Activated CD8-positive, alpha-beta memory T cell treated with anti-CD3 and anti-CD28 coated beads for 24 hours (primary cell): ENCODE measurements at regions not wholly inside any gene's neighbourhood (a gene's known extent, or its start where the extent isn't known, plus 50 kb on each side); places are given as distances from the start of the nearest gene placed in this dataset.
"Not testable (repeated sequence)": the region's sequence is repeated elsewhere in the genome, so short reads cannot be mapped to it uniquely, and the experiment has no call there.

Source experiments
- DNase-seq: peaks from one replicate; pipeline ENCODE4 v3.0.0-alpha.2; 2020

- no peak for DNase-seq
Measured at GRCh38 chr20:60097285-60097684, 139.1 kb downstream of the CDH26 start.

GRCh38 chr20:60100780-60101179 lies 142.6 kb downstream of the CDH26 start:
- no peak for DNase-seq

DNA sequence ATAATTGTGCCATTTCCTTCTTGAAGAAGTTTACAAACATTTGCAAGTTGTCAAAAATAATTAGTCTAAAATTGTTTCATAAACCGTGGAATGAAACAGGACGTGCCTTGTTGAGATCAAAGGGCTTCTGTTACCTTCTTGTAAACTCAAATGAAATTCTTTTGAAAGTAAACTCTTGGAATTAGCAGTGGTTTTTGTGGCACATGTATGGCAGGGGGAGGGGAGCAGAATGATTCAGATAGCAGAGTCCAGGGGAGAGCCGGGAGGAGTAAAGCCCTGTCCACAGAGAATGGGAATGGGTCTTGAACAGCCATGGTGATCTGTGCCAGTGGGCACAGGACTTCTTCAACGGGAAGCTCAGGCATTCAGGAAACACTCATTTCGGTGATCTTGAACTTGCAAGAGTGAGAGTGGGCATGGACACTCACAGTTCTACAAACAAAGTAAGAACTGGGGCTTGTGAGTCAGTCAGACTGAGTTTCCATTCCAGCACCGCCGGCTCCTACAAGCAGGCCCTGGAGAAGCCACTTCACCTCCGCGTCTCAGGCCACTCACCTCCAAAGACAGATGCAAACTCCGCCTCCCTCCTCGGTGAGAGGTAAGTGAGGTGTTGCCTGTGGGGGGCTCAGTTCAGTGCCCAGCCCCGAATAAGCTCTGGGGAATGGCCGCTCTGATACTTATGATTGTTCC lies 143.1 kb downstream of the CDH26 start:
- DNase-seq = no peak

- no peak for DNase-seq
Measured at GRCh38 chr20:60101891-60102281, 143.7 kb downstream of the CDH26 start.

GRCh38 chr20:60102665-60103210 lies 144.5 kb downstream of the CDH26 start:
- no peak for DNase-seq

DNA sequence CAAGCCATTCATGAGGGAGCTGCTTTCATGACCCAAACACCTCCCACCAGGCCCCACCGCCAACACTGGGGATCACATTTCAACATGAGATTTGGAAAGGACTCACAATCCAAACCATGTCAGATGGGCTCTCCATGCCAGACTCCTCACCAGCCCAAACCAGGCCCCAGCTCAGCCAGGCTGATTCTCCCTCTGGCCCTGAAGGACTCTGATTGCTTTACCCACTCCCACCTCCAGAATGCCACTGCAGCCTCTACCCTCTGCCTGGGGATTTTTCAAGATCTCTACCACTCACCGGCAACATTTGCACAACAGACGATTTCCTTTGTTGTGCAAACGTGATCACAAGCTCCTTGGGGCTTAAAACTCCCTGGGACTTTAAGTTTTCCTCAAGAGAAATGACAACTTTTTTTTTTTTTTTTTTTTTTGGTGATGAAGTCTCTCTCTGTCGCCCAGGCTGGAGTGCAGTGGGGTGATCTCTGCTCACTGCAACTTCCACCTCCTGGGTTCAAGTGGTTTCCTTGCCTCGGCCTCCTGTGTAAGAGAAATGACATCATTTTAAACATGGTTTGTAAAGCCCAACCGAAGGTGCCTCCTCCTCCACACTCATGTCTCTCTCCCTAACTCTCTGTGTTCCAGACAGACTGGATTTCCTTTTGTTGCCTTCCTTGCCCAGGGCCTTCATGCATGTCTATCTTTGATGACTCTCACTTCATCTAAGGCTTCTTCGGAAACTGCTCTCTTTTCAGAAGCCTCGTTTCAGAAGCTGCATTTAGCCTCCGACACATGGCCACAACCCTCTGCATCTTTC lies 147.0 kb downstream of the CDH26 start:
- DNase-seq = no peak

DNA sequence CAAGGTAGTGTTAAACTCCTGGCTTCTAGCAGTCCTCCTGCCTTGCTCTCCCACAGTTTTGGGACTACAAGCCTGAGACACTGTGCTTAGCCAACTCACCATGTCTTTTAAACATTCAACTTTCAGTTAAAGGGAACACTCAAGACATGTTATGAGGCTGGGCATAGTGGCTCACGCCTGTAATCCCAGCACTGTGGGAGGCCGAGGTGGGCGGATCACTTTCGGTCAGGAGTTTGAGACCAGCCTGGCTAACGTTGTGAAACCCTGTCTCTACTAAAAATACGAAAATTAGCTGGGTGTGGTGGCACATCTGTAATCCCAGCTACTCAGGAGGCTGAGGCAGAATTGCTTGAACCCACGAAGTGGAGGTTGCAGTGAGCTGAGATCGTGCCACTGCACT lies 148.0 kb downstream of the CDH26 start:
- DNase-seq = not testable (repeated sequence)

GRCh38 chr20:60107621-60108390 lies 149.6 kb downstream of the CDH26 start:
- DNase-seq = no peak

GRCh38 chr20:60108397-60108796 lies 150.2 kb downstream of the CDH26 start:
- no peak for DNase-seq

GRCh38 chr20:60113024-60113724 lies 155.0 kb downstream of the CDH26 start:
- DNase-seq = peak; percentile 40

DNA sequence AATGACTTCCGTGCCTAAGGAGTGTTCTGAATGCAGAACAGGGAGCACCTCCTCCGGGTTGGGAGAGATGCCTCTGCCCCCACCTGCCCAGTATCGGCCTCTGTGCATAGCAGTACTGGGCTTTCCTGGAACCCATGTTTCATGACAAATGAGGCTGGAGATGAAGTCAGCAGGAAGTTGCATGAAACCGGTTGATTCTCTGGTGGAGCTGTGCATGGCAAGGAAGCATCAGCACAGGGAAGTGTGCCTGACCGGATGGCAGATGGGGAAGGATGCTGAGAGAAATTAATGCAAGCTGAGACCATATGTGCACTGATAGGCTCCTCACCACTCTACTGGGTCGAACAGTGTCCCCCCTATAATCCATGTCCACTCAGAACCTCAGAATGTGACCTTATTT lies 155.5 kb downstream of the CDH26 start:
- DNase-seq = peak; percentile 45

- no peak for DNase-seq
Measured at GRCh38 chr20:60115451-60115850, 157.2 kb downstream of the CDH26 start.

DNA sequence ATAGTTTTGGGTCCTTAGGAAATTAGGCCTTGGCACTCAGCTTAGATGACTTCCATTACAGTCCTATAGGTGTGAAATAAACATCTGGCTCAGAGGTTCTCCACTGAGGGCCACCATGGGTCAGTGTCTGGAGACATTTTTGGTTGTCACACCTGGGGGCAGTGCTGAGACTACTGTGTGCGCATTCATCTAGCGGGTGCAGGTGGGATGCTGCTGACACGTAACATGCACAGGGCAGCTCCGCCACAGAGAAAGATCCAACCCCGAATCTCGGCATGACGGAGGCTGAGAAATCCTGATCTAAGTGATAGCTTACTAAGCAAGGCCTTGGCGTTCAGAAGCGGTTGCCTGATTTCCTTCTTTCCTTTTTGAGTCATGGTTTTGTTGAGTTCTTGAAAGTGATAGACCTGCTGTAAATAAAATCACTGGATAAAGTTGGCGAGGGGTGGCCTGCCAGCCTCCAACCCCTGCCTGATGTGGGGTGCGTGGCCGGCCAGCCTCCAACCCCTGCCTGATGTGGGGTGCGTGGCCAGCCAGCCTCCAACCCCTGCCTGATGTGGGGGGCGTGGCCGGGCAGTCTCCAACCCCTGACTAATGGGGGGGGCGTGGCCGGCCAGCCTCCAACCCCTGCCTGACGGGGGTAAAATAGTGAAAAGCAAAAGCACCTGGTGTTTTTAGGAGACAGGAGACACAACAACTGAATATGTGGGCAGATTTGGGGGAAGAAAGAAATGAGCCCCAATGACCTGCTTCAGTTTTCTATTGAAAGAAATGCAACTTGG lies 158.1 kb downstream of the CDH26 start:
- no peak for DNase-seq

DNA sequence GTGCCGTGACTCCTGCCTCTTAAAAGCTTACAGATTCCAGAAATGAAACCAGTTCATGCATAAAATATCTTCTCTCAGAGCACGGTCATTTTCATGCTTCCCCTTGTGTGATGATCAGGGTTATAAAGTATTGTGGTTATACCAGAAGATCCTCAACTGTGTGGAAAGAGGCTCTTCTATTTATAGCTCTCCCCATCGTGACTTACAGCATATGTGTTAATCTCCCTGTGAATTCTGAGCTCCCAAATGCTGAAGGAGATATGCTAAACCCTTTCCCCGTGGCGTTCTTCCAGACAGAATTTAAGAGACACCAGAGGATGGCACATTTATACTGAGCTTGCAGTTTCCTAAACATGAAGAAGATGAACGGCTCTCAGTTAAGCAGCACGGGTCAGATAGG lies 158.8 kb downstream of the CDH26 start:
- no peak for DNase-seq

DNA sequence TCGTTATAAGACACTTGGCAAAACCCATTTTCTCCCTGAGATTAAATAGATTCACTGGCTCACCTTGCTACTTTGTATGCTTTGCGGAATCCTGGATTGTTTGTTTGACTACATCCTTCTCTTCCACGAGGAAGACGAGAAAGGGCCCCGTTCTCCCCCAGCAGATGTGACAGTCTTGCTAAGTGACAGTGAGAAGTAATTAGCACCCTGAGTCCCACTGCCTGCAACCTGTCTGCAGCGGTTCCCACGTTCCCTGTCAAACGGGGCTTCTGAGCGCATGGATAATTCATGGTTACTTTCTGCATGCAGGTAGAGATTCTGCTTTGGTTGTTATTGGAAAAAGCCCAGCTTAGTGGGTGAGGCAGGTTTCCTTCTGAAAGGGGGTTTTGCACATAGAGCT lies 163.7 kb downstream of the CDH26 start:
- no peak for DNase-seq

- no peak for DNase-seq
Measured at GRCh38 chr20:60122671-60123070, 164.4 kb downstream of the CDH26 start.

DNA sequence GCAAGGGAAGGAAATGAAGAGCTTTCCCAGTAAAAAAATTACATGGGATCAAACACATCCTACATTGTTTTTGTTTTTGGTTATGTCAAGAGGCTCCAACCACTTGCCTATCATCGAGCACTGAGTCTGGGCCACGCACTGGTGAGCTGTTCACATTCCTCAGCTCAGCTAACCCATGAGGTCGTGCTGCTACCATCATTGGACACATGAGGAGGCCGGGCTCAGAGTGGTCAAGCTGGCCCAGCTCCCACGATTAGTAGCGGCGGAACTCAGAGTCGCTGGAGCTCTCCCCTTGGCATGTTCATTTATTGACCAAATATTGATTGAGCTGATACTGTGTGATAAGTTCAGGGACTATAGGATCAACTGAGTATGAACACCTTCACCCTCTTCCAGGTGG lies 164.9 kb downstream of the CDH26 start:
- DNase-seq = no peak

GRCh38 chr20:60123652-60124051 lies 165.4 kb downstream of the CDH26 start:
- DNase-seq = no peak

DNA sequence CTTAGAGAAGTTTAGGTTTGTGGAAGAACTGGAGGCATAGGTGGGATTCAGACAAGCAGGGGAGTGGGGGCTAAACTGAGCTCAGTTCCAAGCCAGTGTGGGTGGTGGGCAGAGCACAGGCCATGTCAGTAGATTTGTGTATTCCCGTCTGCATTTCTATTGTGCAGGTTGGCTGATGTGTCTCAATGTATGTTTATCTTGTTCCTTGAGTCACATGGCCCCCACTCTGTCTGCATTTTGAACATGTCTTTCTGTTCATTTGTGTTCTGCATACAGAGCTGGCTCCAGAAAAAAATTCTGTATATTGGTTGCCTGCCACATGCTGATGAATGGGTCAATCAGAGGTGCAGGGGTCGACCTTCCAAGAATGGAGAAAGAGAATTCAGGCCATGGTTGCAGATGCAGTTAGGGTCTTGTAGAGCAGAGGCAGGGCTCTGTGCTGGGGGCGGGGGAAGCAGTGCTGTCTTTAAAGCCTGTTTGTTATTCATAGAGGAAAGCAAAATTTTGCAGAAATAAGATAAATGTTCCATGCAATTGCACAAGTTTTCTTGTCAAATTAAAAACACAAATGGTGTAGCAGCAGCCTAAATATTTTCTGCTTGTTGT lies 166.7 kb downstream of the CDH26 start:
- DNase-seq = no peak

DNA sequence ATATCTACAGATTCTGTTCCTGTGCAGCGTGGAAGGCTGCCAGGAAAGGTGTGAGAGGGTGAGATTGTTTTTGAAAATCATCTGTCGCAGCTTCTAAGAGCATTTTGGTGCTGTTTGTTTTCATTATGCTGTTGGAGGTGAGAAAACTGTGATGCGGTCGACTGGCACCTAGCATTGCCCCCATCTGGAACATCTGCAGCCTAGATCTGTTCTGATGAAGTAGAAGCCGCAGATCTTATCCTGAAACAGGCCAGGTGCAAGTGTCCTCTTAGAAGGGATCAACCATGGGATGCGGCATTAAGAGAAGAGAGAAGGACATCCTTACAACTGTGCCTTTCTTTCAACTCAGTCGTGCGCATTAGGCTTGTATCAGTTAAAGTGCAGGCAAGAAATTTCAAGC lies 167.3 kb downstream of the CDH26 start:
- DNase-seq = no peak

- DNase-seq = no peak
Measured at GRCh38 chr20:60126975-60127374, 168.8 kb downstream of the CDH26 start.

DNA sequence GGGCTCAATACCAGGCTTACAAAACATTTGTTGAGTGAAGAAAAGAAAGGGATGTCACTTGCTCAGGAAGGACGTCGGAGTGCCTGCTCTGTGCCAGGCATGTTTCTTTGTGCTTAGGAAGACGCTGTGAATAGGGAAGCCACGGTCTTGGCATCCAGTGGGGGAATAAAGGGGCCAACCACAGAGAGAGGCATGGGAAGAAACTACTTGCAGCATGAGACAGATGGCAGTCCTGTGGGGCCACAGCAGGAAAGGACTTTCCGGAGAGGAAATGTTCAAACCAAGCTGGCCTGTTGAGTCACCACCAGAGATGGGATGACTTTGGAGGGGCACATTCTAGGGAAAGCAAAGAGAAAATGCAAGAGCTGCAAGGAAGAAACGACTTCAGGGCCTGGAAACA lies 173.2 kb downstream of the CDH26 start:
- DNase-seq = no peak
